K562 (cell line): ENCODE measurements at regions not wholly inside any gene's neighbourhood (a gene's known extent, or its start where the extent isn't known, plus 50 kb on each side); places are given as distances from the start of the nearest gene placed in this dataset.
"Not testable (repeated sequence)": the region's sequence is repeated elsewhere in the genome, so short reads cannot be mapped to it uniquely, and the experiment has no call there.

ENCODE experiments used
- ATAC-seq: fragments of 200-7000 bp; cut with Tn5 transposase; 3 replicates; pipeline ENCODE4 v1.9.1; 2020; ENCODE audit warnings: moderate library complexity
- BruUV-seq: library from RNA; stranded (reverse); fragments of 400-500 nt; replicated peaks from 2 replicates; lab custom pipeline; 2021; lab: Mats Ljungman, UMichigan
- CTCF ChIA-PET: fragments of 300-600 bp; formaldehyde crosslinking; extraction: SDS; loops from one replicate; lab custom pipeline; 2021; ENCODE audit warnings: low intra/inter-chr PET ratio; lab: Yijun Ruan, JAX
- POLR2A ChIA-PET: fragments of 300-600, 350-650 bp; sonication (Branson Sonifier 250); formaldehyde crosslinking; extraction: SDS; loops from one replicate; lab custom pipeline; 2021; ENCODE audit warnings: antibody characterized with exemption, inconsistent platforms; lab: Yijun Ruan, JAX
- DNase-seq, 4 experiments: peaks; one replicate each; pipeline versions ENCODE4 v3.0.0 to v3.0.0-alpha.2; 2011 to 2018; ENCODE audit warnings: low spot score in 3 of 4, mixed read lengths in 3 of 4; ENCODE audit errors: extremely low read depth in 1 of 4
- FAIRE-seq: peaks from 2 replicates; lab custom pipeline; 2011; peaks lifted over from hg19 to GRCh38; lab: Jason Lieb, UNC
- H2AFZ ChIP-seq: 2 replicates; pipeline ENCODE4 v1.6.0; 2011; ENCODE audit warnings: low read depth, low read length, control low read depth, inconsistent platforms
- H3K27ac ChIP-seq: fragments of 200-600 bp; 3 replicates; pipeline ENCODE4 v1.8.0; 2011; ENCODE audit warnings: low read depth, mild to moderate bottlenecking, control low read depth, inconsistent platforms, low read length, moderate library complexity, mixed read lengths; ENCODE audit errors: extremely low read depth
- H3K27me3 ChIP-seq, 2 experiments: fragments of 300-600 bp in 1 of 2; 2 replicates in 1 of 2; 3 replicates in 1 of 2; pipeline versions ENCODE4 v1.6.0 to v1.8.0; 2011; ENCODE audit warnings: inconsistent platforms in 2 of 2, low read length in 2 of 2, mild to moderate bottlenecking in 1 of 2, mixed read lengths in 1 of 2, moderate library complexity in 1 of 2; ENCODE audit not compliant: control insufficient read depth in 2 of 2, insufficient read depth in 2 of 2
- H3K36me3 ChIP-seq: fragments of 300-600 bp; 3 replicates; pipeline ENCODE4 v1.8.0; 2011; ENCODE audit warnings: mild to moderate bottlenecking, low read length, inconsistent platforms; ENCODE audit not compliant: control insufficient read depth, insufficient read depth
- H3K4me1 ChIP-seq, 2 experiments: fragments of 200-600 bp in 1 of 2; replicated peaks in 1 of 2; 2 replicates in 1 of 2; 3 replicates in 1 of 2; pipeline versions ENCODE4 v1.5.1 to v1.8.0; 2011; ENCODE audit warnings: inconsistent platforms in 2 of 2, low read length in 2 of 2, mild to moderate bottlenecking in 1 of 2, mixed read lengths in 1 of 2, moderate library complexity in 1 of 2; ENCODE audit not compliant: control insufficient read depth in 2 of 2, insufficient read depth in 2 of 2
- H3K4me2 ChIP-seq: 2 replicates; pipeline ENCODE4 v1.6.1; 2011; ENCODE audit warnings: low read length, control low read depth, inconsistent platforms, mixed read lengths; ENCODE audit not compliant: insufficient read depth
- H3K4me3 ChIP-seq: fragments of 200-600 bp; sonication (generic), shearing (Covaris generic); 2 replicates; pipeline ENCODE4 v1.5.1; 2016; ENCODE audit warnings: control low read depth, inconsistent platforms
- H3K79me2 ChIP-seq: fragments of 200-600 bp; 3 replicates; pipeline ENCODE4 v1.8.0; 2011; ENCODE audit warnings: low read length, inconsistent platforms; ENCODE audit not compliant: control insufficient read depth, insufficient read depth
- H3K9ac ChIP-seq, 2 experiments: 2 replicates each; pipeline versions ENCODE4 v1.6.0 to v1.6.1; 2011; ENCODE audit warnings: low read depth in 2 of 2, low read length in 2 of 2, control low read depth in 1 of 2, inconsistent platforms in 1 of 2, mild to moderate bottlenecking in 1 of 2, mixed read lengths in 1 of 2; ENCODE audit not compliant: insufficient read depth in 1 of 2
- H3K9me1 ChIP-seq: one replicate; pipeline ENCODE4 v1.6.0; 2011; ENCODE audit warnings: inconsistent platforms, mild to moderate bottlenecking, low read length, moderate library complexity; ENCODE audit not compliant: control insufficient read depth, insufficient read depth
- H3K9me3 ChIP-seq: replicated peaks from 2 replicates; pipeline ENCODE4 v1.5.1; 2011; ENCODE audit warnings: low read depth, low read length, inconsistent platforms; ENCODE audit not compliant: control insufficient read depth, insufficient read depth
- H4K20me1 ChIP-seq: replicated peaks from 2 replicates; pipeline ENCODE4 v1.6.1; 2011; ENCODE audit warnings: low read length, inconsistent platforms, mixed read lengths; ENCODE audit not compliant: control insufficient read depth, insufficient read depth
- BMI1 ChIP-seq: fragments of 150-350 bp; IDR thresholded peaks from 2 replicates; pipeline ENCODE4 v1.6.1; 2014; ENCODE audit warnings: low read length
- E2F1 ChIP-seq: sonication (generic); formaldehyde crosslinking; IDR thresholded peaks from 2 replicates; pipeline ENCODE4 v1.8.1; 2023; ENCODE audit warnings: mild to moderate bottlenecking, missing genetic modification reagents, moderate library complexity
- E2F3 ChIP-seq: fragments of 250-450 bp; sonication (Bioruptor Pico); IDR thresholded peaks from 2 replicates; pipeline ENCODE4 v1.4.0; 2020; ENCODE audit warnings: mild to moderate bottlenecking
- HES1 ChIP-seq: fragments of 450-650 bp; IDR thresholded peaks from 2 replicates; pipeline ENCODE4 v1.6.1; 2016; ENCODE audit warnings: low read depth, mild to moderate bottlenecking, moderate library complexity
- POLR2G ChIP-seq: fragments of 200-400 bp; formaldehyde crosslinking; IDR thresholded peaks from 2 replicates; pipeline ENCODE4 v1.6.1; 2017; ENCODE audit warnings: low read depth, mild to moderate bottlenecking, antibody characterized with exemption, low read length, moderate library complexity
- RREB1 ChIP-seq: fragments of 250-450 bp; sonication (Bioruptor Pico); IDR thresholded peaks from 2 replicates; pipeline ENCODE4 v1.4.0; 2020
- WGBS: fragments of 100-300 bp; shearing (Covaris generic); methylation state at CpG from one replicate; pipeline ENCODE4 v1.1.6; 2016; ENCODE audit warnings: low coverage, mixed read lengths; ENCODE audit not compliant: insufficient coverage; ENCODE audit errors: missing lambda C conversion rate; 5-methylcytosine and 5-hydroxymethylcytosine counted together
- in situ Hi-C: fragments of 300-500 bp; cut with MboI; formaldehyde crosslinking; loops from 4 replicates; pipeline ENCODE4 v1.15.0; 2018; ENCODE audit warnings: inconsistent platforms, mixed read lengths
- intact Hi-C: fragments of 100-400 bp; cut with micrococcal nuclease; formaldehyde crosslinking; loops from 2 replicates; pipeline ENCODE4 v1.14.2; 2022

- FAIRE-seq, H3K27ac ChIP-seq, intact Hi-C loops, H3K27me3 ChIP-seq, POLR2A ChIA-PET, BruUV-seq, H3K9me1 ChIP-seq, H2AFZ ChIP-seq, H3K9me3 ChIP-seq, ATAC-seq, H3K4me1 ChIP-seq, H3K36me3 ChIP-seq, DNase-seq, in situ Hi-C loops, H3K79me2 ChIP-seq, H3K4me3 ChIP-seq, H3K9ac ChIP-seq, CTCF ChIA-PET, H3K4me2 ChIP-seq, H4K20me1 ChIP-seq: not testable (repeated sequence)
- WGBS: 0% methylated on average over 7 of the region's 7 CpGs
Measured at GRCh38 chr7:24117903-24118499, 166.0 kb upstream of the NPY start.

GRCh38 chr7:24119852-24120251 lies 164.1 kb upstream of the NPY start:
- Histone ChIP-seq H3K36me3 (no peaks in the 10 kb centered on the region), H2AFZ (no peak overlapping the region), H3K9me3 (no peaks in the 10 kb centered on the region), H3K9me1 (no peaks in the 10 kb centered on the region), H4K20me1 (no peaks in the 10 kb centered on the region), H3K4me2 (no peak overlapping the region), H3K79me2 (no peaks in the 10 kb centered on the region), H3K4me1 (no peaks in the 10 kb centered on the region), H3K9ac (no peak overlapping the region), H3K27me3 (no peaks in the 10 kb centered on the region; a peak in 1 of 5 replicates), H3K4me3 (no peak overlapping the region), H3K27ac (no peak overlapping the region)
- ChIA-PET POLR2A (no interaction called here), CTCF (no interaction called here)
- no peak for FAIRE-seq
- in situ Hi-C loops: no loop called here
- intact Hi-C loops: no loop called here
- 2% methylated on average over 5 of the region's 5 CpGs for WGBS
- no peak for TF ChIP-seq HES1
- TF ChIP-seq RREB1: no peak
- no peak for TF ChIP-seq E2F3 (CRISPR knock-in tag)
- no peak for TF ChIP-seq POLR2G
- no peak for TF ChIP-seq BMI1
- no peak for TF ChIP-seq E2F1 (CRISPR knock-in tag)
- BruUV-seq: no TSS peak
- no peak for DNase-seq
- no peak for ATAC-seq
